Thyroid gland (tissue), 4 donors: ENCODE measurements at regions not wholly inside any gene's neighbourhood (a gene's known extent, or its start where the extent isn't known, plus 50 kb on each side); places are given as distances from the start of the nearest gene placed in this dataset.
"Not testable (repeated sequence)": the region's sequence is repeated elsewhere in the genome, so short reads cannot be mapped to it uniquely, and the experiment has no call there.

Experiments
- DNase-seq, 2 donors: peaks; one replicate each; pipeline ENCODE4 v3.0.0-alpha.2; 2019
- H3K27ac ChIP-seq, 3 donors: fragments of 200-600 bp; sonication (generic); 1 replicate in 2 of 3; 2 replicates in 1 of 3; pipeline ENCODE4 v1.5.1; 2016 to 2019; ENCODE audit warnings: mild to moderate bottlenecking in 1 of 3, moderate library complexity in 1 of 3
- H3K27me3 ChIP-seq: fragments of 200-600 bp; sonication (generic); one replicate; pipeline ENCODE4 v1.5.1; 2019
- H3K36me3 ChIP-seq, 2 donors: fragments of 200-600 bp; sonication (generic); one replicate each; pipeline ENCODE4 v1.5.1; 2016 to 2019
- H3K4me1 ChIP-seq, 2 donors: fragments of 200-600 bp; sonication (generic); one replicate each; pipeline ENCODE4 v1.5.1; 2017 to 2019
- H3K4me3 ChIP-seq, 3 donors: fragments of 200-600 bp; sonication (generic); replicated peaks in 1 of 3; 1 replicate in 2 of 3; 2 replicates in 1 of 3; pipeline ENCODE4 v1.5.1; 2016; ENCODE audit warnings: mild to moderate bottlenecking in 1 of 3
- H3K9me3 ChIP-seq: fragments of 200-600 bp; sonication (generic); one replicate; pipeline ENCODE4 v1.5.1; 2017
- POLR2A ChIP-seq, 2 donors: fragments of 450-650 bp; IDR thresholded peaks; one replicate each; pipeline ENCODE4 v1.6.1; 2017; ENCODE audit warnings: antibody characterized with exemption in 2 of 2, mild to moderate bottlenecking in 2 of 2, moderate library complexity in 1 of 2
- WGBS, 2 donors: methylation state at CpG; one replicate each; pipeline ENCODE4 v1.1.5; 2017; 5-methylcytosine and 5-hydroxymethylcytosine counted together
- intact Hi-C: fragments of 100-400 bp; cut with DNase I; formaldehyde crosslinking; loops from one replicate; pipeline ENCODE4 v1.15.1; 2023
- TF ChIP-seq, protein P1 (sequence below), 6 experiments: fragments of 200-600 bp in 3 of 6; fragments of 450-650 bp in 3 of 6; sonication (generic) in 3 of 6; IDR thresholded peaks; one replicate each; pipeline ENCODE4 v1.5.1; 2016 to 2019; ENCODE audit warnings: antibody characterized with exemption in 6 of 6, mild to moderate bottlenecking in 2 of 6, inconsistent platforms in 1 of 6, moderate library complexity in 1 of 6

DNA sequence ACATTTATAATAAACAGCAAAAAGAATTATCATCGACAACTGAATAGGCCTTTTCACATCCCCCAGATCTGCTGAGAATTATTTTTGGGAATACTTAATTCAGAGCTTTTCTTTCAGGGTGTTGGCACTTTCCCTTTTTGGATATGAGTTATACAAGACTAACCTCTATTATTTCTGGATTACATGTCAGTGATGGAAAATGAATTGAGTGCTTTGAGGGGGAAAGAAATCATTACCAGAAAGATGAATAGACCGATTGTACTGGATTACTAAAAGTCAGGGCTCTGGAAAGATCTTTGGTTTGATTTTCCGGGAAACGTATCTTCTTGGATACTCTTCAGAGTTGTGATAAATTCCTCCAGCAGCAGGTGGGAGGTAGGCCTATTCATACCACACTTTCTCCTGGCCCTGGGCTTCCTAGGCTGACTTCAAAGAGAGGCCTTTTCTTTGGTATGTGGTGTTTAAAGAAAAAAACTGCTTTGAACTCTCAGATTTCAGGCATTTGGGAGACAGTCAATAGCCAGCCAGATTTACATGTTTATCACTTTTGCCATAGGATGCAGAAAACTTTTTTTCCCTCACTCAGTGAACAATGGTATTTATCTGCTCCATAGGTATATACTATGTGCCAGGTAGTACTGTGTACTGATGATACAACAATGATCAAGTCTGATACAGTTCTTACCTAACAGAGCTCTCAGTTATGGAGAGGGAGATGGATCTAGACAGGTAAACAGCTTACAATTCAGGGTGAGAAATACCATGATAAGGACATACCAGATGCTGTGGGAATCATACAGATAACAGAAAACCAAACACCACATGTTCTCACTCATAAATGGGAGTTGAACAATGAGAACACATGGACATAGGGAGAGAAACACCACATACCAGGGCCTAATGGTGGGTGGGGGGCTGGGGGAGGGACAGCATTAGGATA lies 63.3 kb upstream of the ACTR3 start:
- no peak for DNase-seq
- no peak overlapping the region for H3K4me3 ChIP-seq
- no peak for TF ChIP-seq POLR2A (IDR thresholded peaks at IDR 0.05)
- intact Hi-C loops, result loop anchor here (10.0 kb wide), 1 partner anchor 68 kb away; the partner anchor contains the start of gene ACTR3
- no peaks in the 10 kb centered on the region for H3K4me1 ChIP-seq
- 76 to 87% methylated on average over 4 of the region's 4 CpGs for WGBS, 2 donors
- H3K9me3 ChIP-seq, result no peaks in the 10 kb centered on the region
- H3K27ac ChIP-seq, result no peak overlapping the region
- no peaks in the 10 kb centered on the region for H3K36me3 ChIP-seq
- H3K27me3 ChIP-seq, result no peaks in the 10 kb centered on the region

DNA sequence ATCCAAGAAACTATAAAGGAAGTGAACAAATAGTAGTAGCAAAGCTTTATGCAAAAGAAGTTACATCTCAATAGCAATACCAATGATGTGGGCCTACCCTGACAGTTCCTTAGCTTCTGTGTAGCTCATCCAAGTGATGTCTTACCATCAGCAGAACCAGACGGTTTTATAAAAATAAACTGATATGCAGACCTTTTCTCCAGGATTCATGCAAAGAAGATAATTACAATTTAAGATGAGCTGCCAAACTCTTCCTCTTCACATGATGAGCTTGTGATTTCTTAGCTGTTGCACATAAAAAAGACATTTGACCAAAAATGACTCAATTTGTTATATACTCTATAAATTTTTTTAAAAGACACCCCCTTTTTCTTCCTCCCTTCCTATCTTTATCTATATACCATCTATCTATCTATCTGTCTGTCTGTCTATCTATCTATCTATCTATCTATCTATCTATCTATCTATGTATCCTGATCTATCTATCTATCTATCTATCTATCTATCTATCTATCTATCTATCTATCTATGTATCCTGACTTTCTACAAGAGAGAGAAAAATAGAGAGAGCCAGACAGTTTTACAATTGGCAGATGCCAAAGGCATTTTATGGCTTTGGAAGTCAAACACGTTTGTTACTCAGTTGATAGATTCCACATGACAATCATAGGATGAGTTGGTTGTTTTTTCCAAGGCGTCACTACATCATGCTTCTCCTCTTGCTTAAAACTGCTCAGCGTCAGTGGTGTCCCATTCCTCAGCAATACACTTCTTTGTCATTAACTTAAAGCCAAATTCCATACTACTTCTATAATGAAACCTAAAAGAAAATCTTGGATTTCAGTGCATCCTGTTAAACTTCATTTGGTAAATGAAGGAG lies 65.9 kb upstream of the ACTR3 start:
- TF ChIP-seq, protein P1, sequence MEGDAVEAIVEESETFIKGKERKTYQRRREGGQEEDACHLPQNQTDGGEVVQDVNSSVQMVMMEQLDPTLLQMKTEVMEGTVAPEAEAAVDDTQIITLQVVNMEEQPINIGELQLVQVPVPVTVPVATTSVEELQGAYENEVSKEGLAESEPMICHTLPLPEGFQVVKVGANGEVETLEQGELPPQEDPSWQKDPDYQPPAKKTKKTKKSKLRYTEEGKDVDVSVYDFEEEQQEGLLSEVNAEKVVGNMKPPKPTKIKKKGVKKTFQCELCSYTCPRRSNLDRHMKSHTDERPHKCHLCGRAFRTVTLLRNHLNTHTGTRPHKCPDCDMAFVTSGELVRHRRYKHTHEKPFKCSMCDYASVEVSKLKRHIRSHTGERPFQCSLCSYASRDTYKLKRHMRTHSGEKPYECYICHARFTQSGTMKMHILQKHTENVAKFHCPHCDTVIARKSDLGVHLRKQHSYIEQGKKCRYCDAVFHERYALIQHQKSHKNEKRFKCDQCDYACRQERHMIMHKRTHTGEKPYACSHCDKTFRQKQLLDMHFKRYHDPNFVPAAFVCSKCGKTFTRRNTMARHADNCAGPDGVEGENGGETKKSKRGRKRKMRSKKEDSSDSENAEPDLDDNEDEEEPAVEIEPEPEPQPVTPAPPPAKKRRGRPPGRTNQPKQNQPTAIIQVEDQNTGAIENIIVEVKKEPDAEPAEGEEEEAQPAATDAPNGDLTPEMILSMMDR (IDR thresholded peaks at IDR 0.05), result no peak
- no peak for TF ChIP-seq POLR2A (IDR thresholded peaks at IDR 0.05)
- Histone ChIP-seq H3K36me3 (no peaks in the 10 kb centered on the region), H3K9me3 (no peaks in the 10 kb centered on the region), H3K4me3 (no peak overlapping the region), H3K27me3 (no peaks in the 10 kb centered on the region), H3K27ac (no peak overlapping the region), H3K4me1 (peaks cover 5 to 10% of the 10 kb centered on the region in 2 donors)
- WGBS, 2 donors, result 82 to 88% methylated on average over 4 of the region's 4 CpGs
- DNase-seq, result no peak
- intact Hi-C loops, result loop anchor here (10.0 kb wide), 1 partner anchor 71 kb away; the partner anchor contains the start of gene ACTR3

DNA sequence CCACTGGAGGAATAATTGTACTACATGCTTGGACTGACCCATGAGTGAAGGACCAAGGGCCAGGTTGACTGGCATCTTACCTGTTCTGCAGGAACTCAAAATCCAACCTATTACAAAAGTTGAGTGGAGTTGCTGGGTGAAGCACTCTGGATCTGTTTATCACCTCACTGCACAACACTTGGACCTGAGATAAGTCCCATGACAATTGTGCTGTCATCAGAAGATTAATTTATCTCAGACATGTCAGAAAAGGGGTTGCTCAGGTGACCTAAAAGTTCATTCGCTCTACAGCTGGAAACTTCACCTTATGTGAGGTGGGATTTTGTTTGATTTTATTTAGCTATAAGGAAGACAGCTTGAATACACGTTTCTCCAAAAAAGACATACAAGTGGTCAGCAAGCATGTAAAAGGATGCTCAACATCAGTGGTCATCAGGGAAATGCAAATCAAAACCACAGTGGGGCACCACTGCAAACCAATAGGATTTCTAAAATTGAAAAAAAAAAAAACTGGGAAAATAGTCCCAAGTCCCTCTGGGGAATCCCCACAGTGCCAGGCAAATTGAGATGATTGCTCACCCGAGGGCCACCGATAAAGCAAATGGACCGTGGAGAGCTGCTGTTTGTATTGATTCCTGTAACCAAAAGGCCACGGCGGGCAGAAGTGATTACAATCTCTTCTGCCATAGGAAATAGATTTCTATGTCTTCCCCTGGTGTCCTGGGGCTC lies 65.8 kb upstream of the SLC35F5 start:
- no peak overlapping the region for H3K27ac ChIP-seq
- H3K9me3 ChIP-seq, result no peaks in the 10 kb centered on the region
- no peak for TF ChIP-seq POLR2A (IDR thresholded peaks at IDR 0.05)
- TF ChIP-seq, protein P1 (IDR thresholded peaks at IDR 0.05), result no peak
- H3K4me1 ChIP-seq, result peaks cover 16 to 21% of the 10 kb centered on the region in 2 donors
- intact Hi-C loops, result loop anchor here (10.0 kb wide), 1 partner anchor 73 kb away; the partner anchor contains the start of gene ACTR3
- no peaks in the 10 kb centered on the region for H3K27me3 ChIP-seq
- DNase-seq, result peak in 1 of 2 donors; percentile 30
- no peaks in the 10 kb centered on the region for H3K36me3 ChIP-seq
- H3K4me3 ChIP-seq, result no peak overlapping the region
- WGBS, 2 donors, result 49 to 53% methylated on average over 7 of the region's 7 CpGs

DNA sequence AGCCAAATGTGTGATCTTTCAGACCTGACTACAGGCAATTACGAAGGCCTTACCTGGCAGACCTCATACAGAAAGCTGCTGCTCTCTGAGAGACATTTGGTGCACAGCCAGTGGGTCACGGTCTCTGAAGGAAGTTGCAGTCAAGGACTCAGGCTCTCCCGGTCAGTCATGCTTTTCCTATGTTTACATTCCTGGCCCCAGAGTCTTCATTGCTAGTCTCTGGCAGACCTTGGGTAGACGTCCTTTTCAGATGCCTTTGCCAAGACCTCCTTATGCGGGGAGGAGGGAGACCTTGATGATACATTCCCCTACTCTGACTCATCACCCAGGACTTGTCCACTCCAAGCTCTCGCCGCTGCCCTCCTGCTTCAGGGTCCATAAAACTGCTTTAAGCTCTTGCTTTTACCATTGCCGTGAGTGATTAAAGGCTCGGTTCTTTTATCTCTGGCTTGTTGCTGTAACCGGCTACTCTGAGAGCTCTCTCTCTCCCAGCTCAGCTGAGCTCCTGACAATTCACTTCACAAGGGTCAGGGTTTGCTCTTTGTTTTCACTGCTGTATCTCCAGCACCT lies 62.0 kb upstream of the SLC35F5 start:
- Histone ChIP-seq H3K27me3 (no peaks in the 10 kb centered on the region), H3K36me3 (no peaks in the 10 kb centered on the region), H3K4me1 (peaks cover 16 to 21% of the 10 kb centered on the region in 2 donors), H3K9me3 (no peaks in the 10 kb centered on the region), H3K27ac (peak overlapping the region; percentile 80 to 92 (median 88)), H3K4me3 (no peak overlapping the region)
- DNase-seq, result peak; percentile 97
- 10 to 16% methylated on average over 10 of the region's 10 CpGs for WGBS, 2 donors
- intact Hi-C loops, result no loop called here
- TF ChIP-seq POLR2A (IDR thresholded peaks at IDR 0.05), result peak in 1 of 2 donors; percentile 41
- TF ChIP-seq, protein P1 (IDR thresholded peaks at IDR 0.05), result no peak

DNA sequence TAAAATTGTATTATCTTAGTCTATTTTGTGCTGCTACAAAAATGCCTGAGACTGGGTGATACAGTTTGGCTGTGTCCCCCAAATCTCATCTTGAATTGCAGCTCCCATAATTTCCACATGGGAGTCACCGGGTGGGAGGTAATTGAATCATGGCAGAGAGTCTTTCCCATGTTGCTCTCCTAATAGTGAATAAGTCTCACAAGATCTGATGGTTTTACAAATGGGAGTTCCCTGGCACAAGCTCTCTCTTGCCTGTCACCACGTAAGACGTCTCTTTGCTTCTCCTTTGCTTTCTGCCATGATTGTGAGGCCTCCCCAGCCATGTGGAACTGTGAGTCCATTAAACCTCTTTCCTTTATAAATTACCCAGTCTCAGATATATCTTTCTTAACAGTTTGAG lies 57.0 kb upstream of the SLC35F5 start:
- H3K9me3 ChIP-seq, H3K27ac ChIP-seq, intact Hi-C loops, H3K4me3 ChIP-seq, DNase-seq, H3K4me1 ChIP-seq, H3K36me3 ChIP-seq, H3K27me3 ChIP-seq: not testable (repeated sequence)
- WGBS, 2 donors, result 90 to 91% methylated on average over 3 of the region's 3 CpGs
